ENCODE measurements at regions not wholly inside any gene's neighbourhood (a gene's known extent, or its start where the extent isn't known, plus 50 kb on each side); places are given as distances from the start of the nearest gene placed in this dataset.

- no peak overlapping the region for H2AFZ ChIP-seq (ENCODE audit: low read depth)
- no peak overlapping the region for H3K27ac ChIP-seq (ENCODE audit: low read depth in 2 of 2, low read length in 1 of 2)
- 81% methylated on average over 14 of the region's 15 CpGs for WGBS (ENCODE audit: low lambda C conversion rate)
- H3K9me3 ChIP-seq = no peaks in the 10 kb centered on the region
- TF ChIP-seq SIN3A (IDR thresholded peaks at IDR 0.05; ENCODE audit: borderline replicate concordance, low read depth, low read length) (no peak), ELF1 (IDR thresholded peaks at IDR 0.05) (no peak), EZH2phosphoT487 (IDR thresholded peaks at IDR 0.05; ENCODE audit: borderline replicate concordance, low read depth) (no peak), RCOR1 (IDR thresholded peaks at IDR 0.05; ENCODE audit: low read length) (no peak), SMC3 (IDR thresholded peaks at IDR 0.05; ENCODE audit: low read depth, low read length) (no peak), POLR2AphosphoS5 (IDR thresholded peaks at IDR 0.05; ENCODE audit: low read depth, low read length) (no peak), YY1 (IDR thresholded peaks at IDR 0.05; ENCODE audit: low read depth) (no peak), GABPA (IDR thresholded peaks at IDR 0.05; ENCODE audit: low read depth) (no peak), GATA2 (CRISPR knock-in tag; IDR thresholded peaks at IDR 0.05) (no peak), RFX5 (IDR thresholded peaks at IDR 0.05; ENCODE audit: low read length) (no peak)
- TF ChIP-seq, protein P1, sequence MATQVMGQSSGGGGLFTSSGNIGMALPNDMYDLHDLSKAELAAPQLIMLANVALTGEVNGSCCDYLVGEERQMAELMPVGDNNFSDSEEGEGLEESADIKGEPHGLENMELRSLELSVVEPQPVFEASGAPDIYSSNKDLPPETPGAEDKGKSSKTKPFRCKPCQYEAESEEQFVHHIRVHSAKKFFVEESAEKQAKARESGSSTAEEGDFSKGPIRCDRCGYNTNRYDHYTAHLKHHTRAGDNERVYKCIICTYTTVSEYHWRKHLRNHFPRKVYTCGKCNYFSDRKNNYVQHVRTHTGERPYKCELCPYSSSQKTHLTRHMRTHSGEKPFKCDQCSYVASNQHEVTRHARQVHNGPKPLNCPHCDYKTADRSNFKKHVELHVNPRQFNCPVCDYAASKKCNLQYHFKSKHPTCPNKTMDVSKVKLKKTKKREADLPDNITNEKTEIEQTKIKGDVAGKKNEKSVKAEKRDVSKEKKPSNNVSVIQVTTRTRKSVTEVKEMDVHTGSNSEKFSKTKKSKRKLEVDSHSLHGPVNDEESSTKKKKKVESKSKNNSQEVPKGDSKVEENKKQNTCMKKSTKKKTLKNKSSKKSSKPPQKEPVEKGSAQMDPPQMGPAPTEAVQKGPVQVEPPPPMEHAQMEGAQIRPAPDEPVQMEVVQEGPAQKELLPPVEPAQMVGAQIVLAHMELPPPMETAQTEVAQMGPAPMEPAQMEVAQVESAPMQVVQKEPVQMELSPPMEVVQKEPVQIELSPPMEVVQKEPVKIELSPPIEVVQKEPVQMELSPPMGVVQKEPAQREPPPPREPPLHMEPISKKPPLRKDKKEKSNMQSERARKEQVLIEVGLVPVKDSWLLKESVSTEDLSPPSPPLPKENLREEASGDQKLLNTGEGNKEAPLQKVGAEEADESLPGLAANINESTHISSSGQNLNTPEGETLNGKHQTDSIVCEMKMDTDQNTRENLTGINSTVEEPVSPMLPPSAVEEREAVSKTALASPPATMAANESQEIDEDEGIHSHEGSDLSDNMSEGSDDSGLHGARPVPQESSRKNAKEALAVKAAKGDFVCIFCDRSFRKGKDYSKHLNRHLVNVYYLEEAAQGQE (IDR thresholded peaks at IDR 0.05; ENCODE audit: low read depth, low read length) = no peak
- CTCF ChIA-PET = no interaction called here
- no peaks in the 10 kb centered on the region for H3K79me2 ChIP-seq (ENCODE audit: insufficient read depth)
- no peaks in the 10 kb centered on the region for H3K27me3 ChIP-seq (ENCODE audit: insufficient read depth)
- no peaks in the 10 kb centered on the region for H3K36me3 ChIP-seq (replicated peaks in 1 of 2; ENCODE audit: control insufficient read depth in 1 of 2, insufficient read depth in 2 of 2, low read length in 1 of 2)
- H3K9me2 ChIP-seq = no peaks in the 10 kb centered on the region
- no peak for DNase-seq
- H3K4me2 ChIP-seq = no peak overlapping the region
- no peaks in the 10 kb centered on the region for H3F3A ChIP-seq (replicated peaks; ENCODE audit: insufficient read depth)
- no peaks in the 10 kb centered on the region; a peak in 1 of 4 replicates for H3K4me1 ChIP-seq (ENCODE audit: control insufficient read depth in 1 of 2, insufficient read depth in 2 of 2, low read depth in 1 of 2, low read length in 1 of 2)
- no peaks in the 10 kb centered on the region for H4K20me1 ChIP-seq (ENCODE audit: insufficient read depth)
- no peak overlapping the region for H3K4me3 ChIP-seq (ENCODE audit: low read depth in 2 of 2, low read length in 1 of 2)
- no peak overlapping the region for H3K9ac ChIP-seq
- POLR2A ChIA-PET = no interaction called here
Observed at GRCh38 chr12:114744691-114745090, 60.7 kb upstream of the TBX3 start.

DNA sequence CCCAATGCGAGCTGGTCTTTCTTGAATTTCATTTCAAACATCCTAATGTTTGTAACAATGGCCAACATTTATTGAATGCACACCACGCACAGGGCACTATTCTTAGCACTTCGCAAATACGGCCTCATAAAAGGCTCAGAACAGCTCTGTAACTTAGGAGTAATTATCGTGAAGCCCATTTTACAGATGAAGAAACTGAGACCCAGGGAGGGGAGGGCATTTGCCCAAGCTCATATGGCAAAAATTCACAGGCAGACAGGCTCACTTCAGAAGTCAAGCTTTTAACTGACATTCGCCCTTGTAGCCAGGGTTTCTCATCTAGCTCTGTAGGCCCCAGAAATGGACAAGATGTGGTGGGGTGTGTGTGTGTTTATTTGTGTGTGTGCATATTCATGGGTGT, 60.3 kb upstream of the TBX3 start:
- WGBS (ENCODE audit: low lambda C conversion rate) = 79% methylated on average over 6 of the region's 6 CpGs
- Histone ChIP-seq H3F3A (replicated peaks; ENCODE audit: insufficient read depth) (no peaks in the 10 kb centered on the region), H3K4me1 (ENCODE audit: control insufficient read depth in 1 of 2, insufficient read depth in 2 of 2, low read depth in 1 of 2, low read length in 1 of 2) (no peaks in the 10 kb centered on the region; a peak in 1 of 4 replicates), H3K4me2 (no peak overlapping the region), H3K27me3 (ENCODE audit: insufficient read depth) (no peaks in the 10 kb centered on the region), H4K20me1 (ENCODE audit: insufficient read depth) (no peaks in the 10 kb centered on the region), H2AFZ (ENCODE audit: low read depth) (no peak overlapping the region), H3K9me2 (no peaks in the 10 kb centered on the region), H3K36me3 (replicated peaks in 1 of 2; ENCODE audit: control insufficient read depth in 1 of 2, insufficient read depth in 2 of 2, low read length in 1 of 2) (no peaks in the 10 kb centered on the region), H3K9ac (no peak overlapping the region), H3K27ac (ENCODE audit: low read depth in 2 of 2, low read length in 1 of 2) (no peak overlapping the region), H3K4me3 (ENCODE audit: low read depth in 2 of 2, low read length in 1 of 2) (no peak overlapping the region), H3K79me2 (ENCODE audit: insufficient read depth) (no peaks in the 10 kb centered on the region), H3K9me3 (no peaks in the 10 kb centered on the region)
- ChIA-PET POLR2A (no interaction called here), CTCF (no interaction called here)
- no peak for DNase-seq
- TF ChIP-seq RXRA (IDR thresholded peaks at IDR 0.05; ENCODE audit: borderline replicate concordance, low read depth) (no peak), TAF1 (IDR thresholded peaks at IDR 0.05; ENCODE audit: borderline replicate concordance, low read depth, low read length) (no peak), RFX5 (IDR thresholded peaks at IDR 0.05; ENCODE audit: low read length) (no peak)

All from SK-N-SH (cell line).